LNCaP clone FGC (cell line): ENCODE measurements at regions not wholly inside any gene's neighbourhood (a gene's known extent, or its start where the extent isn't known, plus 50 kb on each side); places are given as distances from the start of the nearest gene placed in this dataset.

Experiments used
- DNase-seq: peaks from one replicate; pipeline ENCODE4 v3.0.0-alpha.2; 2011; ENCODE audit warnings: low read depth
- H3K4me3 ChIP-seq: 2 replicates; pipeline ENCODE4 v1.5.1; 2011; ENCODE audit warnings: mild to moderate bottlenecking, low read depth, low read length, control low read depth
- CTCF ChIP-seq: IDR thresholded peaks from 2 replicates; pipeline ENCODE4 v1.5.1; 2012; ENCODE audit warnings: mild to moderate bottlenecking; ENCODE audit not compliant: control insufficient read depth, insufficient read depth; ENCODE audit errors: extremely low read depth

- DNase-seq = no peak
- TF ChIP-seq CTCF = no peak
- no peak overlapping the region for H3K4me3 ChIP-seq
These were observed 248.7 kb downstream of the FMR1NB start for GRCh38 chrX:148229801-148230303.

- no peak for DNase-seq
- no peak overlapping the region for H3K4me3 ChIP-seq
- TF ChIP-seq CTCF = no peak
These were observed 240.4 kb upstream of the AFF2 start for GRCh38 chrX:148259990-148260389.

GRCh38 chrX:148265829-148266228, 234.6 kb upstream of the AFF2 start:
- H3K4me3 ChIP-seq = no peak overlapping the region
- no peak for TF ChIP-seq CTCF
- DNase-seq = no peak

GRCh38 chrX:148268673-148269072, 231.7 kb upstream of the AFF2 start:
- no peak for TF ChIP-seq CTCF
- DNase-seq = no peak
- no peak overlapping the region for H3K4me3 ChIP-seq

- no peak for TF ChIP-seq CTCF
- DNase-seq = no peak
- H3K4me3 ChIP-seq = no peak overlapping the region
These were observed 230.9 kb upstream of the AFF2 start for GRCh38 chrX:148269513-148269912.

- TF ChIP-seq CTCF = no peak
- no peak overlapping the region for H3K4me3 ChIP-seq
- no peak for DNase-seq
These were observed 229.9 kb upstream of the AFF2 start for GRCh38 chrX:148270499-148270898.

- no peak overlapping the region for H3K4me3 ChIP-seq
- no peak for TF ChIP-seq CTCF
- no peak for DNase-seq
These were observed 229.2 kb upstream of the AFF2 start for GRCh38 chrX:148271263-148271662.
